ENCODE measurements at regions not wholly inside any gene's neighbourhood (a gene's known extent, or its start where the extent isn't known, plus 50 kb on each side); places are given as distances from the start of the nearest gene placed in this dataset.
"Not testable (repeated sequence)": the region's sequence is repeated elsewhere in the genome, so short reads cannot be mapped to it uniquely, and the experiment has no call there.

- no peak for DNase-seq (ENCODE audit: low read depth)
These were observed 133.8 kb downstream of the SMIM20 start for GRCh38 chr4:26047795-26048194.

- peak; percentile 95 for DNase-seq (ENCODE audit: low read depth)
These were observed 134.4 kb downstream of the SMIM20 start for GRCh38 chr4:26048378-26048882.

- peak; percentile 39 for DNase-seq (ENCODE audit: low read depth)
These were observed 134.9 kb downstream of the SMIM20 start for GRCh38 chr4:26048950-26049349.

GRCh38 chr4:26049447-26049846 lies 135.4 kb downstream of the SMIM20 start:
- DNase-seq (ENCODE audit: low read depth), result no peak

- no peak for DNase-seq (ENCODE audit: low read depth)
These were observed 136.2 kb downstream of the SMIM20 start for GRCh38 chr4:26050212-26050643.

GRCh38 chr4:26050671-26051070 lies 136.7 kb downstream of the SMIM20 start:
- no peak for DNase-seq (ENCODE audit: low read depth)

- no peak for DNase-seq (ENCODE audit: low read depth)
These were observed 137.2 kb downstream of the SMIM20 start for GRCh38 chr4:26051240-26051639.

GRCh38 chr4:26052663-26053541 lies 138.9 kb downstream of the SMIM20 start:
- no peak for DNase-seq (ENCODE audit: low read depth)

GRCh38 chr4:26053761-26054160 lies 139.7 kb downstream of the SMIM20 start:
- DNase-seq (ENCODE audit: low read depth), result no peak

GRCh38 chr4:26055855-26056254 lies 141.8 kb downstream of the SMIM20 start:
- no peak for DNase-seq (ENCODE audit: low read depth)

GRCh38 chr4:26056406-26056805 lies 142.4 kb downstream of the SMIM20 start:
- DNase-seq (ENCODE audit: low read depth), result no peak

- DNase-seq (ENCODE audit: low read depth), result not testable (repeated sequence)
These were observed 143.8 kb downstream of the SMIM20 start for GRCh38 chr4:26057839-26058238.

- DNase-seq (ENCODE audit: low read depth), result no peak
These were observed 144.5 kb downstream of the SMIM20 start for GRCh38 chr4:26058537-26058936.

GRCh38 chr4:26059391-26060154 lies 145.6 kb downstream of the SMIM20 start:
- DNase-seq (ENCODE audit: low read depth), result no peak

GRCh38 chr4:26060286-26060685 lies 146.3 kb downstream of the SMIM20 start:
- no peak for DNase-seq (ENCODE audit: low read depth)

- peak; percentile 37 for DNase-seq (ENCODE audit: low read depth)
These were observed 147.4 kb downstream of the SMIM20 start for GRCh38 chr4:26061248-26061986.

GRCh38 chr4:26062215-26062614 lies 148.2 kb downstream of the SMIM20 start:
- DNase-seq (ENCODE audit: low read depth), result no peak

GRCh38 chr4:26064009-26064408 lies 150.0 kb downstream of the SMIM20 start:
- DNase-seq (ENCODE audit: low read depth), result not testable (repeated sequence)

- no peak for DNase-seq (ENCODE audit: low read depth)
These were observed 151.8 kb downstream of the SMIM20 start for GRCh38 chr4:26065833-26066232.

GRCh38 chr4:26067035-26067434 lies 153.0 kb downstream of the SMIM20 start:
- no peak for DNase-seq (ENCODE audit: low read depth)

- peak; percentile 43 for DNase-seq (ENCODE audit: low read depth)
These were observed 155.2 kb downstream of the SMIM20 start for GRCh38 chr4:26069218-26069617.

- no peak for DNase-seq (ENCODE audit: low read depth)
These were observed 157.7 kb downstream of the SMIM20 start for GRCh38 chr4:26071688-26072087.
